Thoracic aorta (tissue), 2 donors: ENCODE measurements at regions not wholly inside any gene's neighbourhood (a gene's known extent, or its start where the extent isn't known, plus 50 kb on each side); places are given as distances from the start of the nearest gene placed in this dataset.

Source experiments
- ATAC-seq: fragments of 150-250 bp; one replicate; pipeline ENCODE4 v1.8.0; 2017; ENCODE audit warnings: low read depth; ENCODE audit not compliant: insufficient number of reproducible peaks, low FRiP score
- DNase-seq: peaks from one replicate; pipeline ENCODE4 v3.0.0-alpha.2; 2020; ENCODE audit warnings: low spot score
- H3K27ac ChIP-seq, 2 donors: fragments of 200-600 bp; sonication (generic); 1 replicate in 1 of 2; 2 replicates in 1 of 2; pipeline ENCODE4 v1.5.1; 2016; ENCODE audit warnings: mild to moderate bottlenecking in 2 of 2, moderate library complexity in 2 of 2
- H3K27me3 ChIP-seq: fragments of 200-600 bp; sonication (generic); replicated peaks from 2 replicates; pipeline ENCODE4 v1.6.0; 2016; ENCODE audit warnings: mild to moderate bottlenecking; ENCODE audit not compliant: insufficient read depth
- H3K36me3 ChIP-seq: fragments of 200-600 bp; sonication (generic); one replicate; pipeline ENCODE4 v1.5.1; 2016
- H3K4me1 ChIP-seq, 2 donors: fragments of 200-600 bp; sonication (generic); 1 replicate in 1 of 2; 2 replicates in 1 of 2; pipeline versions ENCODE4 v1.5.1 to v1.6.0; 2016; ENCODE audit warnings: low read depth in 2 of 2, mild to moderate bottlenecking in 1 of 2; ENCODE audit not compliant: control insufficient read depth in 1 of 2
- H3K4me3 ChIP-seq: fragments of 200-600 bp; sonication (generic); 2 replicates; pipeline ENCODE4 v1.5.1; 2016; ENCODE audit warnings: mild to moderate bottlenecking
- H3K9me3 ChIP-seq: fragments of 200-600 bp; sonication (generic); 2 replicates; pipeline ENCODE4 v1.5.1; 2016
- CTCF ChIP-seq: fragments of 200-600 bp; sonication (generic); IDR thresholded peaks from one replicate; pipeline ENCODE4 v1.5.1; 2019; ENCODE audit warnings: antibody characterized with exemption

- no peak for ATAC-seq
- Histone ChIP-seq H3K9me3 (no peaks in the 10 kb centered on the region), H3K4me3 (no peak overlapping the region), H3K4me1 (peaks cover 9 to 16% of the 10 kb centered on the region in 2 donors), H3K36me3 (no peaks in the 10 kb centered on the region), H3K27ac (no peak overlapping the region), H3K27me3 (no peaks in the 10 kb centered on the region)
- no peak for TF ChIP-seq CTCF
- no peak for DNase-seq
Measured at GRCh38 chr2:133968446-133968845, 285.4 kb upstream of the MGAT5 start.

- ATAC-seq (no peak), DNase-seq (no peak)
- H3K4me1 ChIP-seq = peaks cover 12 to 28% of the 10 kb centered on the region in 2 donors
- TF ChIP-seq CTCF = no peak
- H3K27ac ChIP-seq = no peak overlapping the region
- H3K9me3 ChIP-seq = no peaks in the 10 kb centered on the region
- no peak overlapping the region for H3K4me3 ChIP-seq
- no peaks in the 10 kb centered on the region for H3K36me3 ChIP-seq
- H3K27me3 ChIP-seq = no peaks in the 10 kb centered on the region
Measured at GRCh38 chr2:133970641-133971040, 283.2 kb upstream of the MGAT5 start.

- no peaks in the 10 kb centered on the region for H3K27me3 ChIP-seq
- no peak for ATAC-seq
Measured at GRCh38 chr2:133972297-133972696, 281.6 kb upstream of the MGAT5 start.

GRCh38 chr2:133972786-133973185, 281.1 kb upstream of the MGAT5 start:
- Histone ChIP-seq H3K27ac (no peak overlapping the region), H3K4me3 (peak overlapping the region; percentile 23), H3K36me3 (no peaks in the 10 kb centered on the region), H3K9me3 (no peaks in the 10 kb centered on the region), H3K4me1 (peaks cover 12 to 30% of the 10 kb centered on the region in 2 donors), H3K27me3 (no peaks in the 10 kb centered on the region)
- DNase-seq (no peak), ATAC-seq (no peak)
- TF ChIP-seq CTCF = no peak

More at GRCh38 chr2:133972297-133972696, 281.6 kb upstream of the MGAT5 start:
- Histone ChIP-seq H3K9me3 (no peaks in the 10 kb centered on the region), H3K27ac (no peak overlapping the region), H3K4me3 (no peak overlapping the region), H3K36me3 (no peaks in the 10 kb centered on the region), H3K4me1 (peaks cover 12 to 30% of the 10 kb centered on the region in 2 donors)
- DNase-seq = no peak
- no peak for TF ChIP-seq CTCF

- TF ChIP-seq CTCF = no peak
- no peak for ATAC-seq
- Histone ChIP-seq H3K9me3 (no peaks in the 10 kb centered on the region), H3K4me3 (no peak overlapping the region), H3K36me3 (no peaks in the 10 kb centered on the region), H3K27ac (no peak overlapping the region), H3K27me3 (no peaks in the 10 kb centered on the region), H3K4me1 (peaks cover 12 to 30% of the 10 kb centered on the region in 2 donors)
- DNase-seq = no peak
Measured at GRCh38 chr2:133974353-133974752, 279.5 kb upstream of the MGAT5 start.
